ENCODE measurements at regions not wholly inside any gene's neighbourhood (a gene's known extent, or its start where the extent isn't known, plus 50 kb on each side); places are given as distances from the start of the nearest gene placed in this dataset.

GRCh38 chr4:152189451-152190179 lies 346.3 kb downstream of the FBXW7 start:
- TF ChIP-seq EZH2phosphoT487 (IDR thresholded peaks at IDR 0.05; ENCODE audit: insufficient read depth, low read depth): no peak
- TF ChIP-seq EZH2 (IDR thresholded peaks at IDR 0.05; ENCODE audit: insufficient read depth, poor library complexity, severe bottlenecking): no peak

Measured in GM23248 (cell line).